ENCODE measurements at regions not wholly inside any gene's neighbourhood (a gene's known extent, or its start where the extent isn't known, plus 50 kb on each side); places are given as distances from the start of the nearest gene placed in this dataset.
"Not testable (repeated sequence)": the region's sequence is repeated elsewhere in the genome, so short reads cannot be mapped to it uniquely, and the experiment has no call there.

DNA sequence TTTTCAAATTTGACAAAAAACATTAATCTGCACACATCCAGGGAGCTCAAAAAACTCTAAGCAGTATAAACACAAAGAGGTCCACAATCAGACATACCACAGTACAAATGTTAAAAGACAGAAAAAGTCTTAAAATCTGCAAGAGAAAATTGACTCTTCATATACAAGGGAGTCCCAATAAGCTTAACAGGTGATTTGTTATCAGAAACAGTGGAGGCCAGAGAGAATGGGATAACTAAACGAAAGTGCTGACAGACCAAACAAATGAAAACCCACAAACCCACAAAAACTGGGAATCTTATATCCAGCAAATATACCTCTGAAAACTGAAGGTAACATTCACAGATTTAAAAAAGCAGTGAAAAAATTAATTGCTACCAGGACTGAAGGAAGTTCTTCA is 182.0 kb upstream of the PAQR3 start:
- ChIA-PET POLR2A (no interaction called here), CTCF (no interaction called here)
- no peak for DNase-seq (ENCODE audit: extremely low spot score)
- TF ChIP-seq PKNOX1 (IDR thresholded peaks at IDR 0.05) = no peak
- no peak for TF ChIP-seq SP1 (IDR thresholded peaks at IDR 0.05)
- TF ChIP-seq ELF4 (IDR thresholded peaks at IDR 0.05) = no peak
- no peak for TF ChIP-seq ZNF384 (IDR thresholded peaks at IDR 0.05)
- TF ChIP-seq NFRKB (IDR thresholded peaks at IDR 0.05) = no peak
- TF ChIP-seq TARDBP (IDR thresholded peaks at IDR 0.05) = no peak
- no peak for TF ChIP-seq FOXA1 (IDR thresholded peaks at IDR 0.05)
- no peak for TF ChIP-seq FOXK2 (IDR thresholded peaks at IDR 0.05)
- TF ChIP-seq SUZ12 (IDR thresholded peaks at IDR 0.05) = no peak
- no peak for TF ChIP-seq L3MBTL2 (conservative IDR thresholded peaks at IDR 0.05)
- no peak for TF ChIP-seq CTBP1 (IDR thresholded peaks at IDR 0.05; ENCODE audit: borderline replicate concordance)
- TF ChIP-seq ARNT (IDR thresholded peaks at IDR 0.05) = no peak
- no peak for TF ChIP-seq BHLHE40 (IDR thresholded peaks at IDR 0.05; ENCODE audit: borderline replicate concordance)

GRCh38 chr4:79117051-79117450 is 177.8 kb upstream of the PAQR3 start:
- CTCF ChIA-PET; DNase-seq (ENCODE audit: extremely low spot score); POLR2A ChIA-PET: not testable (repeated sequence)

DNA sequence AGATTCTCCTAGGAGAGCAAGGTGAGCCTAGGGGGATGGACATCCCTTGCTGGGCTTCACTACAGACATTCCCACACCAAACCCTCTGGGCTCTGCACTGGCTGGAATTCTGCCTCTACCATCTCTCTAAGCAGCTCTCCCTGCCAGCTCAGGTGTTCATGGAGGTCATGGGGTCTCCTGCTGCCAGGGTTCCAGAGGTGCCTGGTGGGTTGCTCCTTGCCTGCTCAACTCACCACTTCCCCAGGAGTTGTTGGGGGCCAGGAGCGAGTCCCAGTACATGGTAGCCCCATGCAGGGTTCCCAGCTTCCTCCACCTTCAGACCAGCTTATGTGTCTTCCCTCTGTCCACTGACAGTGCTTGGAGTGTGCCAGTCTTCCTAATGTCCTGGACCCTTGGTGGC is 167.8 kb upstream of the PAQR3 start:
- ChIA-PET CTCF (no interaction called here), POLR2A (no interaction called here)
- DNase-seq (ENCODE audit: extremely low spot score) = no peak
- TF ChIP-seq SUZ12 (IDR thresholded peaks at IDR 0.05) (no peak), BHLHE40 (IDR thresholded peaks at IDR 0.05; ENCODE audit: borderline replicate concordance) (no peak), ZNF384 (IDR thresholded peaks at IDR 0.05) (no peak), SP1 (IDR thresholded peaks at IDR 0.05) (no peak), FOXM1 (IDR thresholded peaks at IDR 0.05; ENCODE audit: borderline replicate concordance) (no peak), PKNOX1 (IDR thresholded peaks at IDR 0.05) (no peak), FOXK2 (IDR thresholded peaks at IDR 0.05) (no peak), ELF4 (IDR thresholded peaks at IDR 0.05) (no peak), L3MBTL2 (conservative IDR thresholded peaks at IDR 0.05) (no peak), FOXA1 (IDR thresholded peaks at IDR 0.05) (no peak), TARDBP (IDR thresholded peaks at IDR 0.05) (no peak), ARNT (IDR thresholded peaks at IDR 0.05) (no peak), CTBP1 (IDR thresholded peaks at IDR 0.05; ENCODE audit: borderline replicate concordance) (no peak), LEF1 (IDR thresholded peaks at IDR 0.05; ENCODE audit: borderline replicate concordance) (no peak)

GRCh38 chr4:79088946-79089691 is 149.9 kb upstream of the PAQR3 start:
- POLR2A ChIA-PET = no interaction called here
- DNase-seq (ENCODE audit: extremely low spot score) = no peak
- TF ChIP-seq FOXA1 (IDR thresholded peaks at IDR 0.05) = no peak
- no peak for TF ChIP-seq CTBP1 (IDR thresholded peaks at IDR 0.05; ENCODE audit: borderline replicate concordance)
- TF ChIP-seq FOXM1 (IDR thresholded peaks at IDR 0.05; ENCODE audit: borderline replicate concordance) = no peak
- TF ChIP-seq PKNOX1 (IDR thresholded peaks at IDR 0.05) = no peak
- no peak for TF ChIP-seq BHLHE40 (IDR thresholded peaks at IDR 0.05; ENCODE audit: borderline replicate concordance)
- TF ChIP-seq SP1 (IDR thresholded peaks at IDR 0.05) = no peak
- no peak for TF ChIP-seq ZNF384 (IDR thresholded peaks at IDR 0.05)
- TF ChIP-seq FOXK2 (IDR thresholded peaks at IDR 0.05) = no peak
- CTCF ChIA-PET = no interaction called here

DNA sequence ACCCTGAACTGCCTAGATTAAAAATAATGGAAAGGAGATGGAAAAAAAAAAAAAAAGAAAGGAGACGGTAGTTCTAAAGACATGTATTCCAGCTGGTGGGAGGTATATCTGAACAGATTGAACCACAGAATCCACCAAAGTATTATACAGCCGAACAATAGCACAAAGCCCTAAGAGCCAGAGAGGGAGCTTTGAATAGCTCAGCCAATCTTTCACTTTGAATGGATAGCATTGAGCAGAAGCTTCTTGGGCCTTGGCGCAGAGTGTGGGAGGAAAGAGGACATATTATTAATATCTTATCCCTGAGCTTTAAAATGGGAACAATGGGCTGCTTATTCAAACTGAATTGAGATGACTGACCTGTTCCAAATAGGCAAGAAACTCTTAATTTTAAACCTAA is 147.8 kb upstream of the PAQR3 start:
- ChIA-PET POLR2A (no interaction called here), CTCF (no interaction called here)
- DNase-seq (ENCODE audit: extremely low spot score) = no peak
- TF ChIP-seq CTBP1 (IDR thresholded peaks at IDR 0.05; ENCODE audit: borderline replicate concordance) (no peak), L3MBTL2 (conservative IDR thresholded peaks at IDR 0.05) (no peak), TARDBP (IDR thresholded peaks at IDR 0.05) (no peak), NFRKB (IDR thresholded peaks at IDR 0.05) (no peak), ARNT (IDR thresholded peaks at IDR 0.05) (no peak), PKNOX1 (IDR thresholded peaks at IDR 0.05) (no peak), ZNF384 (IDR thresholded peaks at IDR 0.05) (no peak), ELF4 (IDR thresholded peaks at IDR 0.05) (no peak), BHLHE40 (IDR thresholded peaks at IDR 0.05; ENCODE audit: borderline replicate concordance) (no peak), LEF1 (IDR thresholded peaks at IDR 0.05; ENCODE audit: borderline replicate concordance) (no peak), SP1 (IDR thresholded peaks at IDR 0.05) (no peak), SUZ12 (IDR thresholded peaks at IDR 0.05) (no peak), FOXA1 (IDR thresholded peaks at IDR 0.05) (no peak), FOXM1 (IDR thresholded peaks at IDR 0.05; ENCODE audit: borderline replicate concordance) (no peak)

DNA sequence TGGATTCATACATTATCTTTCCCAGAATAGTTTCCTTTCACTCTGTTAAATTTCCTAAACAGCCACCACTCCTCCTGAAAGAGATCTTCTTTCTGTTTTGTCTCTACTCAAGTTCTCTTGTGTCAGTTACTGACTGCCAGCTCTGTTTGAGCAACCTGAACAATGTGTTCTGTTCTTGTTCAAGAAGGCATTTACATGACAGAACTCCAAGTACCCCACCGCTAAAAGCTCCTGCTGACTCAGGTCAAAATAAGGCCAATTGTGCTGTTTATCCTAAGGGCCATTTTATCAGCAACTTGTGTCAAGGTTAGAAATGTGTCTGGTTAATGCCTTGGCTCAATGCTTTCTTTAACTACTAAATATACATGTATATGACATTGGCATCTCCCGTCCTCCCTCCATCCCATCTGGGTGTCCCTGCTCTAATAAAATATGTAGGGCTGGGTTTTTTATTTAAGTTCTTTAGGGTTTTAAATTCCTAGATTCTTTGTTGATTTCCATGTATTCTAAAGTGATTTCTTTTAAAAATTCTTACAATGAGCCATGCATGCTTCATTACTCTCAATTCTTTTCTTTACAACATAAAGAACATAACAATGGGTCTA is 144.3 kb upstream of the PAQR3 start:
- ChIA-PET CTCF (no interaction called here), POLR2A (no interaction called here)
- no peak for DNase-seq (ENCODE audit: extremely low spot score)
- no peak for TF ChIP-seq FOXA1 (IDR thresholded peaks at IDR 0.05)
- no peak for TF ChIP-seq L3MBTL2 (conservative IDR thresholded peaks at IDR 0.05)
- no peak for TF ChIP-seq ZNF384 (IDR thresholded peaks at IDR 0.05)
- no peak for TF ChIP-seq SUZ12 (IDR thresholded peaks at IDR 0.05)
- TF ChIP-seq BHLHE40 (IDR thresholded peaks at IDR 0.05; ENCODE audit: borderline replicate concordance) = no peak
- TF ChIP-seq LEF1 (IDR thresholded peaks at IDR 0.05; ENCODE audit: borderline replicate concordance) = no peak
- TF ChIP-seq HDGF (IDR thresholded peaks at IDR 0.05; ENCODE audit: borderline replicate concordance) = no peak
- no peak for TF ChIP-seq TARDBP (IDR thresholded peaks at IDR 0.05)
- no peak for TF ChIP-seq PKNOX1 (IDR thresholded peaks at IDR 0.05)
- no peak for TF ChIP-seq ARNT (IDR thresholded peaks at IDR 0.05)
- no peak for TF ChIP-seq NFRKB (IDR thresholded peaks at IDR 0.05)
- no peak for TF ChIP-seq FOXM1 (IDR thresholded peaks at IDR 0.05; ENCODE audit: borderline replicate concordance)
- TF ChIP-seq CTBP1 (IDR thresholded peaks at IDR 0.05; ENCODE audit: borderline replicate concordance) = no peak
- no peak for TF ChIP-seq SP1 (IDR thresholded peaks at IDR 0.05)
- TF ChIP-seq FOXK2 (IDR thresholded peaks at IDR 0.05) = no peak
- no peak for TF ChIP-seq ELF4 (IDR thresholded peaks at IDR 0.05)
